ENCODE measurements at regions not wholly inside any gene's neighbourhood (a gene's known extent, or its start where the extent isn't known, plus 50 kb on each side); places are given as distances from the start of the nearest gene placed in this dataset.

- TF ChIP-seq CHD7 (IDR thresholded peaks at IDR 0.05; ENCODE audit: insufficient replicate concordance, low read length) (no peak), SP2 (IDR thresholded peaks at IDR 0.05; ENCODE audit: low read length) (no peak), CREB1 (IDR thresholded peaks at IDR 0.05) (no peak), SIRT6 (IDR thresholded peaks at IDR 0.05; ENCODE audit: low read length) (no peak), CBX5 (IDR thresholded peaks at IDR 0.05; ENCODE audit: low read depth, low read length) (no peak), TCF12 (IDR thresholded peaks at IDR 0.05; ENCODE audit: low read depth, low read length) (no peak), POU5F1 (IDR thresholded peaks at IDR 0.05; ENCODE audit: low read depth, low read length) (no peak), CEBPB (IDR thresholded peaks at IDR 0.05; ENCODE audit: low read depth, low read length) (no peak)
Observed at GRCh38 chr5:133751846-133752245, 139.5 kb upstream of the FSTL4 start (continued).
